NCI-H2081 treated with DMSO at 0.1 percent for 48 hours (cell line): ENCODE measurements at regions not wholly inside any gene's neighbourhood (a gene's known extent, or its start where the extent isn't known, plus 50 kb on each side); places are given as distances from the start of the nearest gene placed in this dataset.

ENCODE experiments used
- DNase-seq: peaks from one replicate; lab custom pipeline; 2025; lab: John Stamatoyannopoulos, UW

GRCh38 chr2:146893500-146894041, 951.3 kb upstream of the ACVR2A start:
- no peak for DNase-seq

GRCh38 chr2:146890491-146890890, 954.3 kb upstream of the ACVR2A start:
- no peak for DNase-seq

- DNase-seq = no peak
Observed at GRCh38 chr2:146879882-146880281, 964.9 kb upstream of the ACVR2A start.

GRCh38 chr2:146874260-146874658, 970.6 kb upstream of the ACVR2A start:
- no peak for DNase-seq

GRCh38 chr2:146873646-146874259, 971.1 kb upstream of the ACVR2A start:
- DNase-seq = no peak

- no peak for DNase-seq
Observed at GRCh38 chr2:146873056-146873455, 971.8 kb upstream of the ACVR2A start.

GRCh38 chr2:146870691-146871090, 974.1 kb upstream of the ACVR2A start:
- DNase-seq = no peak

GRCh38 chr2:146869328-146869727, 975.5 kb upstream of the ACVR2A start:
- DNase-seq = no peak

- DNase-seq = no peak
Observed at GRCh38 chr2:146868051-146868450, 976.8 kb upstream of the ACVR2A start.

GRCh38 chr2:146867477-146867986, 977.3 kb upstream of the ACVR2A start:
- no peak for DNase-seq

GRCh38 chr2:146853741-146854444, 990.9 kb upstream of the ACVR2A start:
- no peak for DNase-seq

GRCh38 chr2:146852661-146853060, 992.2 kb upstream of the ACVR2A start:
- DNase-seq = no peak

GRCh38 chr2:146850746-146851145, 994.1 kb upstream of the ACVR2A start:
- no peak for DNase-seq

GRCh38 chr2:146847846-146848245, 997.0 kb upstream of the ACVR2A start:
- DNase-seq = no peak

GRCh38 chr2:146844226-146844990, 1000.4 kb upstream of the ACVR2A start:
- no peak for DNase-seq

GRCh38 chr2:146837857-146838256, 1007.0 kb upstream of the ACVR2A start:
- no peak for DNase-seq

GRCh38 chr2:146826388-146826787, 1018.4 kb upstream of the ACVR2A start:
- DNase-seq = no peak

- no peak for DNase-seq
Observed at GRCh38 chr2:146821836-146822316, 1023.0 kb upstream of the ACVR2A start.

- no peak for DNase-seq
Observed at GRCh38 chr2:146820672-146821071, 1024.2 kb upstream of the ACVR2A start.

GRCh38 chr2:146818122-146818521, 1026.7 kb upstream of the ACVR2A start:
- no peak for DNase-seq

- DNase-seq = no peak
Observed at GRCh38 chr2:146817613-146818012, 1027.2 kb upstream of the ACVR2A start.

GRCh38 chr2:146814971-146815370, 1029.9 kb upstream of the ACVR2A start:
- no peak for DNase-seq
